Calu3 (cell line): ENCODE measurements at regions not wholly inside any gene's neighbourhood (a gene's known extent, or its start where the extent isn't known, plus 50 kb on each side); places are given as distances from the start of the nearest gene placed in this dataset.

ENCODE experiments used
- BruUV-seq: library from RNA; stranded (reverse); fragments of 400-500 nt; replicated peaks from 2 replicates; lab custom pipeline; 2021; lab: Mats Ljungman, UMichigan
- CTCF ChIA-PET: fragments of 300-600 bp; sonication (Branson Sonifier 250); formaldehyde crosslinking; loops from one replicate; lab custom pipeline; 2022; ENCODE audit warnings: antibody characterized with exemption; lab: Charles Lee
- DNase-seq: peaks from one replicate; pipeline ENCODE4 v3.0.0; 2022
- H3K27ac Mint-ChIP-seq: one replicate; pipeline ENCODE4 v1.8.0; 2022; ENCODE audit warnings: mixed read lengths; ENCODE audit not compliant: unreplicated experiment
- H3K27me3 Mint-ChIP-seq: one replicate; pipeline ENCODE4 v1.8.0; 2022; ENCODE audit warnings: mixed read lengths; ENCODE audit not compliant: unreplicated experiment
- H3K36me3 Mint-ChIP-seq: one replicate; pipeline ENCODE4 v1.8.0; 2022; ENCODE audit warnings: mild to moderate bottlenecking, moderate library complexity, mixed read lengths; ENCODE audit not compliant: insufficient read depth, unreplicated experiment
- H3K4me1 Mint-ChIP-seq: one replicate; pipeline ENCODE4 v1.8.0; 2022; ENCODE audit warnings: mild to moderate bottlenecking, low read depth, mixed read lengths; ENCODE audit not compliant: unreplicated experiment
- H3K4me3 Mint-ChIP-seq: one replicate; pipeline ENCODE4 v1.8.0; 2022; ENCODE audit warnings: mild to moderate bottlenecking, low read depth, moderate library complexity, mixed read lengths; ENCODE audit not compliant: unreplicated experiment
- H3K9me3 Mint-ChIP-seq: one replicate; pipeline ENCODE4 v1.8.0; 2022; ENCODE audit warnings: low read depth, mixed read lengths; ENCODE audit not compliant: unreplicated experiment
- CTCF ChIP-seq: fragments of 200-600 bp; IDR thresholded peaks from one replicate; pipeline ENCODE4 v1.8.0; 2022; ENCODE audit warnings: antibody characterized with exemption; ENCODE audit not compliant: unreplicated experiment
- intact Hi-C: fragments of 100-400 bp; cut with micrococcal nuclease; formaldehyde crosslinking; loops from one replicate; pipeline ENCODE4 v1.10.0; 2022; ENCODE audit not compliant: unreplicated experiment

GRCh38 chr13:44128552-44129001, 245.0 kb upstream of the SERP2 start:
- no peak for DNase-seq
- BruUV-seq = no TSS peak
- Mint-ChIP-seq H3K9me3 (no peaks in the 10 kb centered on the region), H3K4me1 (peaks cover 21% of the 10 kb centered on the region), H3K36me3 (no peaks in the 10 kb centered on the region), H3K27ac (no peak overlapping the region), H3K27me3 (no peaks in the 10 kb centered on the region), H3K4me3 (no peak overlapping the region)
- intact Hi-C loops = no loop called here
- CTCF ChIA-PET = no interaction called here
- TF ChIP-seq CTCF = no peak

- no TSS peak for BruUV-seq
- Mint-ChIP-seq H3K4me3 (no peak overlapping the region), H3K4me1 (peaks cover 26% of the 10 kb centered on the region), H3K36me3 (no peaks in the 10 kb centered on the region), H3K27me3 (no peaks in the 10 kb centered on the region), H3K27ac (no peak overlapping the region), H3K9me3 (no peaks in the 10 kb centered on the region)
- DNase-seq = no peak
- TF ChIP-seq CTCF = no peak
- CTCF ChIA-PET = no interaction called here
- intact Hi-C loops = no loop called here
Observed at GRCh38 chr13:44129418-44129817, 244.2 kb upstream of the SERP2 start.

GRCh38 chr13:44131069-44131614, 242.5 kb upstream of the SERP2 start:
- BruUV-seq = no TSS peak
- Mint-ChIP-seq H3K27ac (peak overlapping the region; percentile 85), H3K36me3 (no peaks in the 10 kb centered on the region), H3K27me3 (no peaks in the 10 kb centered on the region), H3K9me3 (no peaks in the 10 kb centered on the region), H3K4me3 (no peak overlapping the region), H3K4me1 (peaks cover 26% of the 10 kb centered on the region)
- no peak for DNase-seq
- TF ChIP-seq CTCF = no peak
- CTCF ChIA-PET = no interaction called here
- intact Hi-C loops = no loop called here

GRCh38 chr13:44132710-44133109, 240.9 kb upstream of the SERP2 start:
- H3K4me1 Mint-ChIP-seq = peaks cover 26% of the 10 kb centered on the region
- H3K9me3 Mint-ChIP-seq = no peaks in the 10 kb centered on the region
- peak; percentile 39 for DNase-seq
- CTCF ChIA-PET = no interaction called here
- no peak for TF ChIP-seq CTCF
- H3K4me3 Mint-ChIP-seq = no peak overlapping the region
- no TSS peak for BruUV-seq
- intact Hi-C loops = no loop called here
- H3K36me3 Mint-ChIP-seq = no peaks in the 10 kb centered on the region
- H3K27me3 Mint-ChIP-seq = no peaks in the 10 kb centered on the region
- peak overlapping the region; percentile 65 for H3K27ac Mint-ChIP-seq
